ENCODE measurements at regions not wholly inside any gene's neighbourhood (a gene's known extent, or its start where the extent isn't known, plus 50 kb on each side); places are given as distances from the start of the nearest gene placed in this dataset.

- TF ChIP-seq CTCF (IDR thresholded peaks at IDR 0.05), result no peak
- no peak for TF ChIP-seq EZH2phosphoT487 (IDR thresholded peaks at IDR 0.05)
- TF ChIP-seq EZH2 (IDR thresholded peaks at IDR 0.05), result no peak
Measured at GRCh38 chr3:95354489-95354888, 1291.6 kb downstream of the NSUN3 start.

All from neural progenitor cell (in vitro differentiated cells).